Stomach (tissue), 8 donors: ENCODE measurements at regions not wholly inside any gene's neighbourhood (a gene's known extent, or its start where the extent isn't known, plus 50 kb on each side); places are given as distances from the start of the nearest gene placed in this dataset.

Experiments used
- DNase-seq, 2 donors: peaks; one replicate each; pipeline versions ENCODE4 v3.0.0 to v3.0.0-alpha.2; 2013 to 2019
- H3K27ac ChIP-seq, 5 donors: fragments of 200-600 bp in 4 of 5; sonication (generic) in 4 of 5; one replicate each; pipeline ENCODE4 v1.5.1; 2013 to 2019; ENCODE audit warnings: mild to moderate bottlenecking in 1 of 5, moderate library complexity in 1 of 5
- H3K27me3 ChIP-seq, 3 donors: fragments of 200-600 bp; sonication (generic); one replicate each; pipeline ENCODE4 v1.5.1; 2017 to 2019; ENCODE audit warnings: mixed run types in 1 of 3
- H3K36me3 ChIP-seq, 4 donors: fragments of 200-600 bp; sonication (generic); 1 replicate in 3 of 4; 2 replicates in 1 of 4; pipeline ENCODE4 v1.5.1; 2016 to 2019
- H3K4me1 ChIP-seq, 4 donors: fragments of 200-600 bp; sonication (generic); one replicate each; pipeline ENCODE4 v1.5.1; 2016 to 2019
- H3K4me3 ChIP-seq, 4 donors: fragments of 200-600 bp; sonication (generic) in 3 of 4; one replicate each; pipeline ENCODE4 v1.5.1; 2016 to 2019; ENCODE audit warnings: mild to moderate bottlenecking in 1 of 4
- H3K9me3 ChIP-seq, 4 donors: fragments of 200-600 bp; sonication (generic); one replicate each; pipeline ENCODE4 v1.5.1; 2016 to 2019
- CTCF ChIP-seq, 7 experiments: fragments of 450-650 bp in 4 of 7; fragments of 200-600 bp in 3 of 7; sonication (generic) in 3 of 7; IDR thresholded peaks; one replicate each; pipeline ENCODE4 v1.5.1; 2016 to 2019; ENCODE audit warnings: antibody characterized with exemption in 7 of 7, control low read depth in 2 of 7, mild to moderate bottlenecking in 1 of 7
- EP300 ChIP-seq: sonication (generic); formaldehyde crosslinking; IDR thresholded peaks from one replicate; pipeline ENCODE4 v1.6.1; 2017; ENCODE audit warnings: antibody characterized with exemption
- POLR2A ChIP-seq, 4 donors: fragments of 450-650 bp; IDR thresholded peaks; one replicate each; pipeline ENCODE4 v1.6.1; 2016; ENCODE audit warnings: antibody characterized with exemption in 4 of 4, control low read depth in 2 of 4, mild to moderate bottlenecking in 1 of 4, moderate library complexity in 1 of 4
- POLR2AphosphoS5 ChIP-seq, 3 donors: sonication (generic); formaldehyde crosslinking; IDR thresholded peaks; one replicate each; pipeline ENCODE4 v1.6.1; 2016; ENCODE audit warnings: antibody characterized with exemption in 3 of 3
- WGBS, 5 donors: extraction: QIAGEN DNeasy Blood & Tissue Kit in 3 of 5; methylation state at CpG; one replicate each; pipeline versions ENCODE4 v1.1.5 to v1.1.7; 2013 to 2018; 5-methylcytosine and 5-hydroxymethylcytosine counted together
- intact Hi-C: fragments of 100-400 bp; cut with DNase I; formaldehyde crosslinking; loops from one replicate; pipeline ENCODE4 v1.15.1; 2023; ENCODE audit warnings: low total_unique reads
- donor health status: healthy with polysubstance abuse.
- donor health status: Bipolar disorder and iron deficiency.
- donor health status: healthy.

DNA sequence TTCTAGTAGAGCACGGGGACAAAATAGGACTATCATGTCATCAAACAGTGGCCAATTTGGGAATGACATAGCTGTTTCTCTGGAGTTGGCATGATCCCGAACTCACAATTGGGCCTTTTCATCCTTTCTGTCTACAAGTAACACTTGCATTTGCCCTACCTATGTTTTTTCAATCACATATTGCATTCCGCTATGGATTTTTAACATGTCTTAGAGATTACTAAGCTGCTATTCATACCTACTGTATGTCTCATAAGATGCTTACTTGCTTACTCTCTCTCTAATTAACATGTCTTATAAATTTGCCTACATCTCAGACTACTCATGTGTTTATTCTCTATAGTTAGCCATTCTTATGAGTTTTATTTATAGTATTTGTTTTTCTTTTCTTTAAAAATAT is 341.2 kb upstream of the CTNND2 start:
- intact Hi-C loops: no loop called here
- peaks cover 0 to 3% (median 0%) of the 10 kb centered on the region in 4 donors for H3K9me3 ChIP-seq
- H3K27me3 ChIP-seq: no peaks in the 10 kb centered on the region
- no peak overlapping the region for H3K27ac ChIP-seq
- H3K4me3 ChIP-seq: no peak overlapping the region
- no peak for DNase-seq
- no peaks in the 10 kb centered on the region for H3K4me1 ChIP-seq
- TF ChIP-seq EP300 (no peak), CTCF (IDR thresholded peaks at IDR 0.05) (no peak), POLR2AphosphoS5 (IDR thresholded peaks at IDR 0.05) (no peak), POLR2A (IDR thresholded peaks at IDR 0.05) (no peak)
- WGBS, 5 donors: 83 to 94% (median 89%) methylated on average over 3 of the region's 3 CpGs
- no peaks in the 10 kb centered on the region for H3K36me3 ChIP-seq

GRCh38 chr5:12242950-12243888 is 339.0 kb upstream of the CTNND2 start:
- TF ChIP-seq CTCF (IDR thresholded peaks at IDR 0.05): no peak
- no peak for TF ChIP-seq EP300
- H3K4me3 ChIP-seq: no peak overlapping the region
- H3K9me3 ChIP-seq: peaks cover 0 to 5% (median 0%) of the 10 kb centered on the region in 4 donors
- no peaks in the 10 kb centered on the region for H3K4me1 ChIP-seq
- H3K36me3 ChIP-seq: no peaks in the 10 kb centered on the region
- DNase-seq: no peak
- 70 to 75% (median 74%) methylated on average over 9 of the region's 9 CpGs for WGBS, 5 donors
- no peaks in the 10 kb centered on the region for H3K27me3 ChIP-seq
- H3K27ac ChIP-seq: no peak overlapping the region
- intact Hi-C loops: no loop called here

DNA sequence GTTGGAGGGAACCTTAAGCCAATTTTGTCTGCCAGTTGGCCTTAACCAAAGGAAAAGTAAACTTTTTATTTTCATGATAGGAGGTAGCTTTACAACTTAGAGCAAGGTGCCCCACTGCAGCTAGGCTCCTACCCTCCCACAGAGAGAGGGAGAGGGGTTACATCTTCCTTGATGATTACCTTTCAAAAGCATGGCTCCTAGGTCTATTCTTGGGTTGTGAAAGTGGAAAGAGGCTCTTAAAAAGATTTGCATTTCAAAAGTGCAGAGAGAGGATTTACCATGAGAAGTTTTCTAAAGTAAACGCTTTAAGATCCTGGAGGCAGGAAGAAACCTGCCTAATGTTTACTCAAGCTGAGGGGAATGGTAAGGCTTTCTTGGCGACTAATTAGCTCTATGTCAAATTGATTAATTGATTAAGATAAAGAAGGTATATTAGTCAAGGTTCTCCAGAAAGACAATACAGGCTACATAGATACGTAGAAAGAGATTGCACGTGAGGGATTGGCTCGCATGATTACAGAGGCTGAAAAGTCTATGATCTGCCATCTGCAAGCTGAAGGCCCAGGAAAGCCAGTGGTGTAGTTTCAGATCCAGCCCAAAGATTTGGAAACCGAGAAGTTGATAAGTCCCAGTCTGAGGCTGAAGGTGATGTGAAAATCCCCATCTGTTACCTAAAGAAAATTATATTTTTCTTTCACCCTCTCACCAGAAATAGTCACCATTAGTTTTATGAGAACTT is 333.8 kb upstream of the CTNND2 start:
- intact Hi-C loops: no loop called here
- Histone ChIP-seq H3K4me3 (no peak overlapping the region), H3K36me3 (no peaks in the 10 kb centered on the region), H3K27ac (no peak overlapping the region), H3K9me3 (peaks cover 0 to 5% (median 0%) of the 10 kb centered on the region in 4 donors), H3K4me1 (no peaks in the 10 kb centered on the region), H3K27me3 (no peaks in the 10 kb centered on the region)
- no peak for DNase-seq
- TF ChIP-seq EP300 (no peak), CTCF (IDR thresholded peaks at IDR 0.05) (no peak)
- 12 to 24% (median 13%) methylated on average over 6 of the region's 6 CpGs for WGBS, 5 donors

- H3K27me3 ChIP-seq: no peaks in the 10 kb centered on the region
- intact Hi-C loops: no loop called here
Observed at GRCh38 chr5:12230659-12231058, 326.4 kb upstream of the CTNND2 start.

More at GRCh38 chr5:12230659-12231058, 326.4 kb upstream of the CTNND2 start:
- no peak overlapping the region for H3K27ac ChIP-seq
- H3K4me3 ChIP-seq: no peak overlapping the region
- H3K36me3 ChIP-seq: no peaks in the 10 kb centered on the region
- no peak for TF ChIP-seq POLR2A (IDR thresholded peaks at IDR 0.05)
- no peak for TF ChIP-seq CTCF (IDR thresholded peaks at IDR 0.05)
- no peak for TF ChIP-seq POLR2AphosphoS5 (IDR thresholded peaks at IDR 0.05)
- no peak for TF ChIP-seq EP300
- H3K9me3 ChIP-seq: peaks cover 0 to 12% (median 1%) of the 10 kb centered on the region in 4 donors
- DNase-seq: no peak
- H3K4me1 ChIP-seq: no peaks in the 10 kb centered on the region
- WGBS, 5 donors: 76 to 82% (median 81%) methylated on average over 9 of the region's 9 CpGs
